ENCODE measurements at regions not wholly inside any gene's neighbourhood (a gene's known extent, or its start where the extent isn't known, plus 50 kb on each side); places are given as distances from the start of the nearest gene placed in this dataset.

- WGBS, 2 donors: 79 to 85% methylated on average over 6 of the region's 6 CpGs
- intact Hi-C loops (cut with DNase I): no loop called here
- no peak for ATAC-seq
These were observed 146.8 kb upstream of the SYT13 start for GRCh38 chr11:45432910-45433309.

GRCh38 chr11:45432100-45432499, 146.0 kb upstream of the SYT13 start:
- H3K36me3 ChIP-seq (replicated peaks in 1 of 2; ENCODE audit: insufficient read depth in 1 of 2, low read depth in 2 of 2): no peaks in the 10 kb centered on the region
- intact Hi-C loops (cut with DNase I): no loop called here
- no peak overlapping the region for H3K4me3 ChIP-seq
- H3K27me3 ChIP-seq: no peaks in the 10 kb centered on the region
- WGBS, 2 donors: 79 to 83% methylated on average over 3 of the region's 3 CpGs
- ATAC-seq: no peak
- no peak for TF ChIP-seq POLR2A (IDR thresholded peaks at IDR 0.05)
- TF ChIP-seq CTCF (IDR thresholded peaks at IDR 0.05): no peak
- H3K9me3 ChIP-seq: no peaks in the 10 kb centered on the region
- no peaks in the 10 kb centered on the region for H3K4me1 ChIP-seq
- H3K27ac ChIP-seq: no peak overlapping the region
- DNase-seq: no peak

More at GRCh38 chr11:45432910-45433309, 146.8 kb upstream of the SYT13 start:
- TF ChIP-seq POLR2A (IDR thresholded peaks at IDR 0.05): no peak
- no peak for TF ChIP-seq CTCF (IDR thresholded peaks at IDR 0.05)
- H3K4me3 ChIP-seq: no peak overlapping the region
- H3K27me3 ChIP-seq: no peaks in the 10 kb centered on the region
- no peak overlapping the region for H3K27ac ChIP-seq
- no peaks in the 10 kb centered on the region for H3K4me1 ChIP-seq
- H3K9me3 ChIP-seq: no peaks in the 10 kb centered on the region
- no peak for DNase-seq
- no peaks in the 10 kb centered on the region for H3K36me3 ChIP-seq (replicated peaks in 1 of 2; ENCODE audit: insufficient read depth in 1 of 2, low read depth in 2 of 2)

GRCh38 chr11:45431046-45432018, 145.2 kb upstream of the SYT13 start:
- TF ChIP-seq CTCF (IDR thresholded peaks at IDR 0.05): no peak
- no peak for TF ChIP-seq POLR2A (IDR thresholded peaks at IDR 0.05)
- no peak for DNase-seq
- no peak for ATAC-seq
- H3K4me1 ChIP-seq: no peaks in the 10 kb centered on the region
- WGBS, 2 donors: 73 to 86% methylated on average over 13 of the region's 13 CpGs
- intact Hi-C loops (cut with DNase I): no loop called here
- H3K36me3 ChIP-seq (replicated peaks in 1 of 2; ENCODE audit: insufficient read depth in 1 of 2, low read depth in 2 of 2): no peaks in the 10 kb centered on the region
- no peak overlapping the region for H3K27ac ChIP-seq
- H3K4me3 ChIP-seq: no peak overlapping the region
- no peaks in the 10 kb centered on the region for H3K9me3 ChIP-seq
- no peaks in the 10 kb centered on the region for H3K27me3 ChIP-seq

GRCh38 chr11:45430361-45430760, 144.2 kb upstream of the SYT13 start:
- Histone ChIP-seq H3K9me3 (no peaks in the 10 kb centered on the region), H3K27ac (no peak overlapping the region), H3K4me3 (no peak overlapping the region), H3K27me3 (no peaks in the 10 kb centered on the region), H3K36me3 (replicated peaks in 1 of 2; ENCODE audit: insufficient read depth in 1 of 2, low read depth in 2 of 2) (no peaks in the 10 kb centered on the region), H3K4me1 (no peaks in the 10 kb centered on the region)
- 67 to 81% methylated on average over 1 of the region's 1 CpG for WGBS, 2 donors
- ATAC-seq (no peak), DNase-seq (no peak)
- TF ChIP-seq CTCF (IDR thresholded peaks at IDR 0.05) (no peak), POLR2A (IDR thresholded peaks at IDR 0.05) (no peak)
- intact Hi-C loops (cut with DNase I): no loop called here

GRCh38 chr11:45429719-45430118, 143.6 kb upstream of the SYT13 start:
- Histone ChIP-seq H3K9me3 (no peaks in the 10 kb centered on the region), H3K4me1 (no peaks in the 10 kb centered on the region), H3K27ac (no peak overlapping the region), H3K4me3 (no peak overlapping the region), H3K27me3 (no peaks in the 10 kb centered on the region), H3K36me3 (replicated peaks in 1 of 2; ENCODE audit: insufficient read depth in 1 of 2, low read depth in 2 of 2) (no peaks in the 10 kb centered on the region)
- intact Hi-C loops (cut with DNase I): no loop called here
- 50 to 79% methylated on average over 4 of the region's 4 CpGs for WGBS, 2 donors
- no peak for TF ChIP-seq POLR2A (IDR thresholded peaks at IDR 0.05)
- TF ChIP-seq CTCF (IDR thresholded peaks at IDR 0.05): no peak
- ATAC-seq (no peak), DNase-seq (no peak)

Data from body of pancreas (tissue), 4 donors.